Activated CD8-positive, alpha-beta T cell treated with anti-CD3 and anti-CD28 coated beads for 36 hours (primary cell): ENCODE measurements at regions not wholly inside any gene's neighbourhood (a gene's known extent, or its start where the extent isn't known, plus 50 kb on each side); places are given as distances from the start of the nearest gene placed in this dataset.

Experiments used
- ATAC-seq: fragments of 200-7000 bp; cut with Tn5 transposase; one replicate; pipeline ENCODE4 v1.10.0; 2021; ENCODE audit warnings: mild to moderate bottlenecking, moderate library complexity
- CTCF ChIA-PET: fragments of 350-600 bp; sonication (Branson Sonifier 250); formaldehyde crosslinking; loops from one replicate; lab custom pipeline; 2021; ENCODE audit warnings: antibody characterized with exemption; lab: Charles Lee
- POLR2A ChIA-PET: fragments of 350-600 bp; sonication (Branson Sonifier 250); formaldehyde crosslinking; loops from one replicate; lab custom pipeline; 2021; ENCODE audit warnings: antibody characterized with exemption; lab: Charles Lee
- DNase-seq: peaks from one replicate; pipeline ENCODE4 v3.0.0-alpha.2; 2020
- H3K27ac Mint-ChIP-seq: one replicate; pipeline ENCODE4 v1.8.0; 2021; ENCODE audit warnings: mild to moderate bottlenecking, mixed read lengths
- H3K27me3 Mint-ChIP-seq: one replicate; pipeline ENCODE4 v1.8.0; 2021; ENCODE audit warnings: mixed read lengths
- H3K36me3 Mint-ChIP-seq: one replicate; pipeline ENCODE4 v1.8.0; 2021; ENCODE audit warnings: low read depth, mixed read lengths
- H3K4me1 Mint-ChIP-seq: one replicate; pipeline ENCODE4 v1.8.0; 2021; ENCODE audit warnings: low read depth, mixed read lengths
- H3K4me3 Mint-ChIP-seq: one replicate; pipeline ENCODE4 v1.8.0; 2021; ENCODE audit warnings: mild to moderate bottlenecking, moderate library complexity, mixed read lengths
- H3K9me3 Mint-ChIP-seq: one replicate; pipeline ENCODE4 v1.8.0; 2021; ENCODE audit warnings: mixed read lengths
- intact Hi-C: fragments of 100-400 bp; cut with micrococcal nuclease; formaldehyde crosslinking; loops from one replicate; pipeline ENCODE4 v1.10.0; 2022
- TF ChIP-seq, protein P1 (sequence below): fragments of 200-600 bp; IDR thresholded peaks from one replicate; pipeline ENCODE4 v1.8.0; 2022; ENCODE audit warnings: antibody characterized with exemption, mild to moderate bottlenecking

GRCh38 chr13:64377606-64378005 lies 2852.5 kb downstream of the PCDH9 start:
- Mint-ChIP-seq H3K9me3 (peaks cover 28% of the 10 kb centered on the region), H3K4me3 (no peak overlapping the region), H3K36me3 (no peaks in the 10 kb centered on the region), H3K27ac (no peak overlapping the region), H3K4me1 (no peaks in the 10 kb centered on the region), H3K27me3 (no peaks in the 10 kb centered on the region)
- ChIA-PET POLR2A (no interaction called here), CTCF (no interaction called here)
- DNase-seq (no peak), ATAC-seq (no peak)
- TF ChIP-seq, protein P1, sequence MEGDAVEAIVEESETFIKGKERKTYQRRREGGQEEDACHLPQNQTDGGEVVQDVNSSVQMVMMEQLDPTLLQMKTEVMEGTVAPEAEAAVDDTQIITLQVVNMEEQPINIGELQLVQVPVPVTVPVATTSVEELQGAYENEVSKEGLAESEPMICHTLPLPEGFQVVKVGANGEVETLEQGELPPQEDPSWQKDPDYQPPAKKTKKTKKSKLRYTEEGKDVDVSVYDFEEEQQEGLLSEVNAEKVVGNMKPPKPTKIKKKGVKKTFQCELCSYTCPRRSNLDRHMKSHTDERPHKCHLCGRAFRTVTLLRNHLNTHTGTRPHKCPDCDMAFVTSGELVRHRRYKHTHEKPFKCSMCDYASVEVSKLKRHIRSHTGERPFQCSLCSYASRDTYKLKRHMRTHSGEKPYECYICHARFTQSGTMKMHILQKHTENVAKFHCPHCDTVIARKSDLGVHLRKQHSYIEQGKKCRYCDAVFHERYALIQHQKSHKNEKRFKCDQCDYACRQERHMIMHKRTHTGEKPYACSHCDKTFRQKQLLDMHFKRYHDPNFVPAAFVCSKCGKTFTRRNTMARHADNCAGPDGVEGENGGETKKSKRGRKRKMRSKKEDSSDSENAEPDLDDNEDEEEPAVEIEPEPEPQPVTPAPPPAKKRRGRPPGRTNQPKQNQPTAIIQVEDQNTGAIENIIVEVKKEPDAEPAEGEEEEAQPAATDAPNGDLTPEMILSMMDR, result no peak
- intact Hi-C loops, result no loop called here

DNA sequence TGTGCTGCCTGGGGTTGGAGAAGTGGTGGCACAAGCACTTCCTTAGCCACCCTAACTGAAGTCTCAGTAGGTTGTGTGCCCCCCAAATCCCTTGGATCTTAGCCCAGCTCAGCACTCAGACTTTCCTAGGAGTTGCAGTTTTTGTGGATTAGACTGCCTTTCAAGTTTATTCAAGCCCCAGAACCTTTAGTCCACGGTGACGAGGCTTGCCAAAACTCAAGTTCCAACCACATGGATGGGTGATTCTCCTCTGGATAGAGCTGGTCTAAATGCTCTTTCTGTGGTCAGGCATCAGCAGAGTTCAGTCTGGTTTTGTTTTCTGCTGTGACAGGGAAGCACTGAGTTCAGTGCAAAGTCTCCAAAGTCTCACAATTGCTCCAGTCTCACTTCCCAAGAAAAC lies 2858.7 kb downstream of the PCDH9 start:
- Mint-ChIP-seq H3K27me3 (no peaks in the 10 kb centered on the region), H3K36me3 (no peaks in the 10 kb centered on the region), H3K27ac (no peak overlapping the region), H3K4me3 (no peak overlapping the region), H3K9me3 (peaks cover 37% of the 10 kb centered on the region), H3K4me1 (no peaks in the 10 kb centered on the region)
- intact Hi-C loops, result no loop called here
- ATAC-seq (no peak), DNase-seq (no peak)
- CTCF ChIA-PET, result no interaction called here
- POLR2A ChIA-PET, result no interaction called here
- TF ChIP-seq, protein P1, result no peak

DNA sequence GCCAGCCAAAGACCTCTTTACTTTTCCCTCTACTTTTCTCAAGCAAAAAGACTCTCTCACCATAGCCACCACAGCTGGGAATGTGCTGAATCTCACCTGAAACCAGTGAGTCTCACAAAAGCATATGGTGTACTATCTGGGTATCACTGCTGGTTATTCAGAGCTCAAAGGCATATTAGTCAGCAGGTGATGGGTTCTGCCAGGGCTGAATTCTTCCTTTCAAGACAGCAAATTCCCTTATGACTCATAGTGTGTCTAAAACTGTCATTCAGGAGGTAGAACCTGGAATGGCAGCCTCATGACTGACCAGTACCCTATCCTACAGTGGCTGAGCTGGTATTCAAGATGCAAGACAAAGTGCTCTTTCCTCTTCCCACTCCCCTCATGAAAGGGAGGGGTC lies 2859.1 kb downstream of the PCDH9 start:
- ChIA-PET POLR2A (no interaction called here), CTCF (no interaction called here)
- Mint-ChIP-seq H3K9me3 (peaks cover 39% of the 10 kb centered on the region), H3K4me1 (no peaks in the 10 kb centered on the region), H3K36me3 (no peaks in the 10 kb centered on the region), H3K27me3 (no peaks in the 10 kb centered on the region), H3K27ac (no peak overlapping the region), H3K4me3 (no peak overlapping the region)
- intact Hi-C loops, result no loop called here
- TF ChIP-seq, protein P1, result no peak
- no peak for ATAC-seq
- no peak for DNase-seq

GRCh38 chr13:64369121-64369520 lies 2861.0 kb downstream of the PCDH9 start:
- POLR2A ChIA-PET, result no interaction called here
- Mint-ChIP-seq H3K4me1 (no peaks in the 10 kb centered on the region), H3K27me3 (no peaks in the 10 kb centered on the region), H3K27ac (no peak overlapping the region), H3K36me3 (no peaks in the 10 kb centered on the region), H3K4me3 (no peak overlapping the region), H3K9me3 (peaks cover 30% of the 10 kb centered on the region)
- no peak for DNase-seq
- no peak for ATAC-seq
- TF ChIP-seq, protein P1, result no peak
- intact Hi-C loops, result no loop called here
- CTCF ChIA-PET, result no interaction called here

- ATAC-seq (no peak), DNase-seq (no peak)
- Mint-ChIP-seq H3K27ac (no peak overlapping the region), H3K4me3 (no peak overlapping the region), H3K9me3 (peaks cover 9% of the 10 kb centered on the region), H3K4me1 (no peaks in the 10 kb centered on the region), H3K36me3 (no peaks in the 10 kb centered on the region), H3K27me3 (no peaks in the 10 kb centered on the region)
- TF ChIP-seq, protein P1, result no peak
- POLR2A ChIA-PET, result no interaction called here
- CTCF ChIA-PET, result no interaction called here
- intact Hi-C loops, result no loop called here
Observed at GRCh38 chr13:64362564-64362963, 2867.6 kb downstream of the PCDH9 start.
